Vagina (tissue), 2 donors: ENCODE measurements at regions not wholly inside any gene's neighbourhood (a gene's known extent, or its start where the extent isn't known, plus 50 kb on each side); places are given as distances from the start of the nearest gene placed in this dataset.

Experiments used
- DNase-seq, 2 donors: peaks; one replicate each; pipeline ENCODE4 v3.0.0-alpha.2; 2017; ENCODE audit errors: extremely low spot score in 2 of 2
- H3K27ac ChIP-seq: fragments of 200-600 bp; sonication (generic); one replicate; pipeline ENCODE4 v1.5.1; 2019
- H3K27me3 ChIP-seq: fragments of 200-600 bp; sonication (generic); one replicate; pipeline ENCODE4 v1.5.1; 2019
- H3K36me3 ChIP-seq, 2 donors: fragments of 200-600 bp; sonication (generic); one replicate each; pipeline ENCODE4 v1.5.1; 2017 to 2019
- H3K4me1 ChIP-seq: fragments of 200-600 bp; sonication (generic); one replicate; pipeline ENCODE4 v1.5.1; 2019
- H3K4me3 ChIP-seq, 2 donors: fragments of 200-600 bp; sonication (generic); 1 replicate in 1 of 2; 2 replicates in 1 of 2; pipeline ENCODE4 v1.5.1; 2016 to 2019
- H3K9me3 ChIP-seq: fragments of 200-600 bp; sonication (generic); one replicate; pipeline ENCODE4 v1.5.1; 2019
- POLR2A ChIP-seq, 2 donors: fragments of 450-650 bp; IDR thresholded peaks; one replicate each; pipeline ENCODE4 v1.6.1; 2017; ENCODE audit warnings: antibody characterized with exemption in 2 of 2, mild to moderate bottlenecking in 2 of 2, moderate library complexity in 2 of 2
- POLR2AphosphoS5 ChIP-seq, 2 donors: sonication (generic); formaldehyde crosslinking; IDR thresholded peaks; one replicate each; pipeline ENCODE4 v1.9.0; 2017; ENCODE audit warnings: antibody characterized with exemption in 2 of 2, mild to moderate bottlenecking in 2 of 2, low read depth in 1 of 2; ENCODE audit not compliant: insufficient read depth in 1 of 2
- intact Hi-C: fragments of 100-400 bp; cut with DNase I; formaldehyde crosslinking; loops from one replicate; pipeline ENCODE4 v1.15.1; 2023
- TF ChIP-seq, protein P1 (sequence below), 3 experiments: fragments of 450-650 bp in 2 of 3; fragments of 200-600 bp in 1 of 3; sonication (generic) in 1 of 3; IDR thresholded peaks; one replicate each; pipeline ENCODE4 v1.5.1; 2017 to 2019; ENCODE audit warnings: antibody characterized with exemption in 3 of 3, mild to moderate bottlenecking in 2 of 3, moderate library complexity in 2 of 3

DNA sequence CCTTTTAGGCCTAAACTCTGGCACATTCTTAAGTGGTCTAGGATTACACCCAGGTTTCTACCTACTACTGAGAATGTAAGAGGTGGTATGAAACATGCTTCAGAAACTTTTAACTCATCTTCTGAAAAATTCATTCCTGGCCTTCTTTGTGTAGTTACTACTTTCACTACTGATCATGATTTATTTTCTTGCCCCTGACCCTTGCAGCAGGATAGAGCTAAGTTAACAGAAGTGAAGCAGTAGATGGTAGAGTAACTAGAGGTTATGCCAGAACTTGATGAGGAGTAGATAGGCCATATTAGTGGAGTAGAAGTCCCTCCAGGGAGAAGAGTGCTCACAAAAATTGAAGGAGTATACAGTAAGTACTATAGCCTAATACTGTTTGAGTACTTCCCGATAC, 75.5 kb upstream of the MSTN start:
- Histone ChIP-seq H3K4me1 (no peaks in the 10 kb centered on the region), H3K27ac (no peak overlapping the region), H3K27me3 (no peaks in the 10 kb centered on the region), H3K36me3 (no peaks in the 10 kb centered on the region), H3K9me3 (no peaks in the 10 kb centered on the region), H3K4me3 (no peak overlapping the region)
- intact Hi-C loops, result no loop called here
- TF ChIP-seq POLR2A (IDR thresholded peaks at IDR 0.05) (no peak), POLR2AphosphoS5 (IDR thresholded peaks at IDR 0.05; ENCODE audit: insufficient read depth in 1 of 2, low read depth in 1 of 2) (no peak)
- TF ChIP-seq, protein P1, sequence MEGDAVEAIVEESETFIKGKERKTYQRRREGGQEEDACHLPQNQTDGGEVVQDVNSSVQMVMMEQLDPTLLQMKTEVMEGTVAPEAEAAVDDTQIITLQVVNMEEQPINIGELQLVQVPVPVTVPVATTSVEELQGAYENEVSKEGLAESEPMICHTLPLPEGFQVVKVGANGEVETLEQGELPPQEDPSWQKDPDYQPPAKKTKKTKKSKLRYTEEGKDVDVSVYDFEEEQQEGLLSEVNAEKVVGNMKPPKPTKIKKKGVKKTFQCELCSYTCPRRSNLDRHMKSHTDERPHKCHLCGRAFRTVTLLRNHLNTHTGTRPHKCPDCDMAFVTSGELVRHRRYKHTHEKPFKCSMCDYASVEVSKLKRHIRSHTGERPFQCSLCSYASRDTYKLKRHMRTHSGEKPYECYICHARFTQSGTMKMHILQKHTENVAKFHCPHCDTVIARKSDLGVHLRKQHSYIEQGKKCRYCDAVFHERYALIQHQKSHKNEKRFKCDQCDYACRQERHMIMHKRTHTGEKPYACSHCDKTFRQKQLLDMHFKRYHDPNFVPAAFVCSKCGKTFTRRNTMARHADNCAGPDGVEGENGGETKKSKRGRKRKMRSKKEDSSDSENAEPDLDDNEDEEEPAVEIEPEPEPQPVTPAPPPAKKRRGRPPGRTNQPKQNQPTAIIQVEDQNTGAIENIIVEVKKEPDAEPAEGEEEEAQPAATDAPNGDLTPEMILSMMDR (IDR thresholded peaks at IDR 0.05), result no peak
- no peak for DNase-seq

DNA sequence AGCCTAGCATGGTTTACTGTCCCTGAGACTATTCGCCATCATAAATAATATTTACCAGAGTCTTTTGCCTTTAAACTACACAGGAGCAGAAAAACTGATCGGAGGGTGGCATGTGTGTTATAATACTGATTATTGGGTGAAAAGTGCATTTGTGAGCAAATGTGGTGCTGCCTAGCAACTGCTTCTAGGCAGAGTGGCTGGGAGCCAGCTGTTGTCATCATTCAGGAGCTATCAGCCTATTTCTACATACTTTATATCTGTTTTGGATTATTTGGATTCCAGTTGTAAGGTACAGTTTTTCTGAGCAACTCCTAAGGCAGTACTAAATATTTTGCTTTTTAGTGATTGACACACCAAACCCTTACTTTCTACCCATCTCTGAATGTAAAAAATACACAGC, 75.0 kb upstream of the MSTN start:
- intact Hi-C loops, result no loop called here
- Histone ChIP-seq H3K4me3 (no peak overlapping the region), H3K27ac (no peak overlapping the region), H3K36me3 (no peaks in the 10 kb centered on the region), H3K27me3 (no peaks in the 10 kb centered on the region), H3K9me3 (no peaks in the 10 kb centered on the region), H3K4me1 (no peaks in the 10 kb centered on the region)
- no peak for DNase-seq
- TF ChIP-seq POLR2A (IDR thresholded peaks at IDR 0.05), result no peak
- TF ChIP-seq, protein P1 (IDR thresholded peaks at IDR 0.05), result no peak
- no peak for TF ChIP-seq POLR2AphosphoS5 (IDR thresholded peaks at IDR 0.05; ENCODE audit: insufficient read depth in 1 of 2, low read depth in 1 of 2)

DNA sequence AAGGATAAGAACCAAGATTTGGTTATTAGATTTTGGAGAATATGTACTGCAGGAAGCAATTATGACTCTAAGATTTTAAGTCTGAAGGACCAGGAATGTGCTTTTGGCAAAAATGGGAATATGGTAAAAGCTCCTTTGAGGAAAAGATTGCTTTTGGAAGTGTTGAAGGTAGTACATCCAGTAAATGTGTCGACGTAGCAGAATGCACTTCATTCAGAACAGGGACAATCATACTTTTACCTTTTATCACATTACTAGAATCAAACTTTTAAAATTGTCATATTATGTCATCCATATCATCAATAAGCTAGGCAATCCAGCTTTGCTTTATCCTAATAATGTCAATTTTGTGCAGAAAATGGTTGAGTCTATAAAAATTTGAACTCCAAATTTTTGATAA, 74.3 kb upstream of the MSTN start:
- Histone ChIP-seq H3K27me3 (no peaks in the 10 kb centered on the region), H3K27ac (no peak overlapping the region), H3K36me3 (no peaks in the 10 kb centered on the region), H3K9me3 (no peaks in the 10 kb centered on the region), H3K4me3 (no peak overlapping the region), H3K4me1 (no peaks in the 10 kb centered on the region)
- intact Hi-C loops, result no loop called here
- no peak for DNase-seq
- TF ChIP-seq, protein P1 (IDR thresholded peaks at IDR 0.05), result no peak
- TF ChIP-seq POLR2A (IDR thresholded peaks at IDR 0.05), result no peak
- TF ChIP-seq POLR2AphosphoS5 (IDR thresholded peaks at IDR 0.05; ENCODE audit: insufficient read depth in 1 of 2, low read depth in 1 of 2), result no peak

DNA sequence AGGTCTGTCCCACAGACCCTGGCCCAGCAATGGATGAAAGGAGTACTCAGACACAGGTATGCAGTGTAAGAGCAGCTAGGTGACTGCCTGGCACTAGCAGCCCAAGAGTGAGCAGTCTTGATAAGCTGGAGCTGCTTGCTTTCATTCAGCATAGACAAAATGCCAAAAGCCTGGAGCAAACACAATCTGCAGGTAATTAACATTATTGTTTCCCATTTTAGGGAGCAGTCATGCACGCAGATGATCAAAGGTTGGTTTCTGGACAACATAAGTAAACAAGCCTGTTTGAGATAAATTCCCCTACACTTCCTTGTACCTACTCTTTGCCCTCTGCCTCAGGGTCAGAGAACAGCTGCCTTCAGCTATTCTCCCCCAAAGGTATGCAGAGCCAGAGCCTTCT, 73.7 kb upstream of the MSTN start:
- Histone ChIP-seq H3K27ac (no peak overlapping the region), H3K4me3 (no peak overlapping the region), H3K4me1 (no peaks in the 10 kb centered on the region), H3K27me3 (no peaks in the 10 kb centered on the region), H3K9me3 (no peaks in the 10 kb centered on the region), H3K36me3 (no peaks in the 10 kb centered on the region)
- intact Hi-C loops, result no loop called here
- no peak for TF ChIP-seq POLR2A (IDR thresholded peaks at IDR 0.05)
- TF ChIP-seq POLR2AphosphoS5 (IDR thresholded peaks at IDR 0.05; ENCODE audit: insufficient read depth in 1 of 2, low read depth in 1 of 2), result no peak
- TF ChIP-seq, protein P1 (IDR thresholded peaks at IDR 0.05), result no peak
- DNase-seq, result no peak

DNA sequence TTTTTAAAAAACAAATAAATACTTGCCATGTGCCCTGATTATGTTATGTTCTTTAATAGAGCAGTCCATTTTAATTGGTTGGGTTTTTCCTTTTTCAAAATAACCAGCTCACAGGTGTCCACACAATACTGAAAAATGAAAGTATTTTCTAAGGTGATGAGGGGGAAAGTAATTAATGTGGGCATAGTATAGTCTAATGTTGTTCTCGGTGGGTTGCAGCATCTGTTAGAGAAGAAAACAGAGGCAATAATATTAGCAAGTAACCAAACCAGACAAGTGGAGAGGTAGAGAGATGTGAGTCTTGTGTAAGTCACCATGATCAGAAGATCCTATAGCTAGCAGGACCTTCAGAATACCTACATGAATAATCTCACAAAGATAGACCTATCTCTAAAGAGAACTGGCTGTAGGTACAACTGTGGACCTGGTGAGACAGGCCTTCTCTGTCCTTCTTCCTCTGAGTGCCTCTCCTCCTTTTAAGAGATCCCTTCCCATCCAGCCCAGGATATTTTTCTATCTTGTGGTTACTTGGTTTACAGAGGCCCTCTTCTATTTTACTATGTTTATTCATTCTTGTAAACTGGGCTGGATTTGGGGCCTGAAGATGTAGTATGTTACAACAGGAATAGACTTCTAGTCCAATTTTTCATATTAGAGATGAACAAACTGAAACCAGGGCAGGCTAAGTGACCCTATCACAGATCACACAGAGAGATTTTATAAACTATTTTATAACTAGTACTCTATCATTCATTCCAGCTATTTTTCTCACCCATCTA, 67.1 kb upstream of the MSTN start:
- H3K36me3 ChIP-seq, result no peaks in the 10 kb centered on the region
- peaks cover 7% of the 10 kb centered on the region for H3K4me1 ChIP-seq
- no peaks in the 10 kb centered on the region for H3K27me3 ChIP-seq
- no peaks in the 10 kb centered on the region for H3K9me3 ChIP-seq
- DNase-seq, result no peak
- intact Hi-C loops, result no loop called here
- no peak overlapping the region for H3K4me3 ChIP-seq
- no peak for TF ChIP-seq POLR2AphosphoS5 (IDR thresholded peaks at IDR 0.05; ENCODE audit: insufficient read depth in 1 of 2, low read depth in 1 of 2)
- TF ChIP-seq, protein P1 (IDR thresholded peaks at IDR 0.05), result no peak
- TF ChIP-seq POLR2A (IDR thresholded peaks at IDR 0.05), result no peak
- no peak overlapping the region for H3K27ac ChIP-seq
